Vagina (tissue), 2 donors: ENCODE measurements at regions not wholly inside any gene's neighbourhood (a gene's known extent, or its start where the extent isn't known, plus 50 kb on each side); places are given as distances from the start of the nearest gene placed in this dataset.

Experiments
- CTCF ChIP-seq, 3 experiments: fragments of 450-650 bp in 2 of 3; fragments of 200-600 bp in 1 of 3; sonication (generic) in 1 of 3; IDR thresholded peaks; one replicate each; pipeline ENCODE4 v1.5.1; 2017 to 2019; ENCODE audit warnings: antibody characterized with exemption in 3 of 3, mild to moderate bottlenecking in 2 of 3, moderate library complexity in 2 of 3
- POLR2A ChIP-seq, 2 donors: fragments of 450-650 bp; IDR thresholded peaks; one replicate each; pipeline ENCODE4 v1.6.1; 2017; ENCODE audit warnings: antibody characterized with exemption in 2 of 2, mild to moderate bottlenecking in 2 of 2, moderate library complexity in 2 of 2
- POLR2AphosphoS5 ChIP-seq, 2 donors: sonication (generic); formaldehyde crosslinking; IDR thresholded peaks; one replicate each; pipeline ENCODE4 v1.9.0; 2017; ENCODE audit warnings: antibody characterized with exemption in 2 of 2, mild to moderate bottlenecking in 2 of 2, low read depth in 1 of 2; ENCODE audit not compliant: insufficient read depth in 1 of 2

GRCh38 chr16:29124828-29125227 lies 140.0 kb downstream of the LAT start:
- TF ChIP-seq POLR2A (IDR thresholded peaks at IDR 0.05) (no peak), CTCF (IDR thresholded peaks at IDR 0.05) (no peak), POLR2AphosphoS5 (IDR thresholded peaks at IDR 0.05; ENCODE audit: insufficient read depth in 1 of 2, low read depth in 1 of 2) (no peak)
